NCI-H2196 treated with DMSO at 0.1 percent for 48 hours (cell line): ENCODE measurements at regions not wholly inside any gene's neighbourhood (a gene's known extent, or its start where the extent isn't known, plus 50 kb on each side); places are given as distances from the start of the nearest gene placed in this dataset.
"Not testable (repeated sequence)": the region's sequence is repeated elsewhere in the genome, so short reads cannot be mapped to it uniquely, and the experiment has no call there.

Experiments
- DNase-seq: peaks from one replicate; lab custom pipeline; 2025; ENCODE audit not compliant: unreplicated experiment; lab: John Stamatoyannopoulos, UW

GRCh38 chr6:144602523-144603180 lies 317.5 kb downstream of the UTRN start:
- DNase-seq: no peak

- DNase-seq: no peak
These were observed 320.9 kb downstream of the UTRN start for GRCh38 chr6:144606083-144606482.

DNA sequence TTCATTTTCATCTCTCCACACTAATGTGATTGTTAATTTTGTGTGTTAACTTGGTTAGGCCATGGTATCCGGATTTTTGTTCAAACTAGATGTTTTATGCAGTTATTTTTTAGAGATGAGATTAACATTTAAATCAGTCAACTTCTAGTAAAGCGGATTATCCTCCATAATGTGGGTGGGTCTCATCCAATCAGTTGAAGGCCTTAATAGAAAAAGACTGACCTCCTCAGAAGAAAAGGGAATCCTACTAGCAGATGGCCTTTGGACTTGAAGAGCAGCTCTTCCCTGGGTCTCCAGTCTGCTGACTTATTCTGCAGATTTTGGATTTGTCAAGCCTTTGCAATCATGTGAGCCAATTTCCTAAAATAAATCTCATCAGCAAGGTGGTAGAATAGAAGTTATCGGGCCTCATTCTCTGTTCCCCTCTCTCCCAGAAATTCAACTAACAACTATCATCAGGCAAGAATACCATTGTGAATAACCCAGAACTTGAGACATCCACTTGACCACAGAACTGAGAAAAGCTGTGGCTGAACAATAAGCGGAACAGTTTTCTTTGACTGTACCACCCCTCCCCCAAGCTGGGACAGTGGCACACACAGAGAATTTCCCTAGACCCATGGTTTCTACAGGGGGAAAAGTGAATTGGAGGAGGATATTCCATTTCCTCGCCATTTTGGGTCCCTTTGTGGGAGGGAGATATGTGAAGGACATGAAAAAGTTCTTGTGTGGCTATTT lies 323.0 kb downstream of the UTRN start:
- DNase-seq: no peak

DNA sequence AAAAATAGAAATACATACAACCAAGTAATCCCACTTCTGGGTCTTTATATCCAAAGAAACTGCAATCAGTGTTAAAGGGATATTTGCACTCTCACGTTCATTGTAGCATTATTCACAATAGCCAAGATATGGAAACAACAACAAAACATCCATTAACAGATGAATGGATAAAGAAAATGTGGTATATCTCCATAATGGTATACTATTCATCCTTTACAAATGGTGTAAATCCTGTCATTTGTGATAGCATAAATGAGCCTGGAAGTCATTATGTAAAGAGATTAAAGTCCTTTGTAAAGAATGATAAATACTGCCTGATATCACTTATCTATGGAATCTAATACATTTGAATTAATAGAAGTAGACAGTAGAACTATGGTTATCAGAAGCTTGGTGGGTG lies 327.7 kb downstream of the UTRN start:
- DNase-seq: no peak

- DNase-seq: no peak
These were observed 328.7 kb downstream of the UTRN start for GRCh38 chr6:144613859-144614258.

DNA sequence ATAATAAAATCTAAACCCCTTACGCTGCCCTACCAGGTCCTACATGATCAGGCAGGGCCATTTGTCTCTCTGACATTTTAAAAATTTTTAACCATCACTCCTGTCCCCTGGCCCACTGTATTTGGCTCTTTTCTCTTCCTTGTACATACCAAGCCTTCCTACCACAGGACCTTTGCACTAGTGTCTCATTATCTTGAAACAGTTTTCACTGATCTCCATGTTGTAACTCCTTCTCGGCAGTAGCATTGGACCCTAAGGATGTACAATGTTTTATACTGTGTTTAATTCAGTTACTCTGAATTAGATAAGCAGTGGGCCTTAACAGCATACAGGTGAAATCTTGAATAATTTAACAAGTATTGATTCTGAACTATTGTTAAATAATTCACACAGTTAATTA lies 330.7 kb downstream of the UTRN start:
- no peak for DNase-seq

- no peak for DNase-seq
These were observed 332.1 kb downstream of the UTRN start for GRCh38 chr6:144617191-144617590.

- no peak for DNase-seq
These were observed 332.6 kb downstream of the UTRN start for GRCh38 chr6:144617708-144618107.

DNA sequence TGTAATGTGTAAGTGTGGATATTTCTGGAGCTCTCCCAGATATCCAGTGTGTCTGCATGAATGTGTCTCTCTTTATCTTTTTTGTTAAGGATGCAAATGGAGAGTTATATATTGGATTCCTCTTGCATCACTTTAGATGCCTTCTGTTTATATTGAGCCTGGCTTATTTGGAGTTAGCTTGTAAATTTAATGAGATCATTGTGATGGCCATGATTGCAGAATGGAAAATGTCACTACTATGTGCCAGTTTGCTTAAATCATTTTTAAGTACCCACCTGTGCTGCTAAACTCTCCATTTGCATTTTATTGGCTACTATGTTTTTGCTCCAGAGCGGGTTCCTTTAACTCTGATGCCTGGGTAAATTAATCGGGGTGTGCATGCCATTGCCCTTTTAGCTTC lies 334.8 kb downstream of the UTRN start:
- DNase-seq: no peak

DNA sequence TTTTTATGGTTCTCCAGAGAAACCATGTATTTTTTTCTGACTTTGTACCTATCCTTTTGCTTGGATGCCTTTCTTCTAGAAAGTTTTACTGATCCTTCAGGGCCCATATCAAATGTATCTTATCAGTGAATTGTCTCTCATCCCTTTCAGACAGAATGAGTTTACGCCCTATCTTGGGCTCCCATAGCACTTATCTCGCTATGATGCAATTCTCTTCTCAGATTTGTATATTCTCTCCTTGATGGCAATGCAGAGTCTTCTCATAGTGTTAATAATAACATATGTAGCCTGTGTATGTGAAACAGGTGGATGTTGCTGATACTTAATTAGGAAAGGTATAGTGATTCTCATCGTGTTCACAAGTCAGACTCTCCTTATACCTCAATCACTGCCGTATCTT lies 336.2 kb downstream of the UTRN start:
- DNase-seq: no peak

DNA sequence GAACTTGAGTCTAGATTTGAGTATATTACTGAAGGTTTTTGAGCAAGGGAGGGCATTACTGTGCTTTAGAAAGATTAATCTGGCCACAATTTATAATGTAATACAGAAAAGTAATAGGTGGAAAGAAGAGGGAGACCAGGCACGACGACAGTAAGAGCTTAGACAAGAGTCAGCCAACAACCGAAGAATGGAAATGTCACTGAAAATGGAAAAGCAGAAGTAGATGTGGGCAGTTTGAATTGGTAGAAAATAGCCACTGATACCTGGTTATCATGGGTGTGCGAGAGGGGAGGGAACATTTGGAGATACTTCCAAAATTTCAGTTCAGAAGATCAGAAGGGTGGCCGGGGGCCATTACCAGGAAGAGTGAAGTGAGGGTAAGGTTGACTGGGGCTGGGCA lies 339.1 kb downstream of the UTRN start:
- DNase-seq: no peak

- DNase-seq: no peak
These were observed 339.6 kb downstream of the UTRN start for GRCh38 chr6:144624716-144625115.

GRCh38 chr6:144630857-144631256 lies 345.7 kb downstream of the UTRN start:
- no peak for DNase-seq

GRCh38 chr6:144632266-144632665 lies 347.1 kb downstream of the UTRN start:
- DNase-seq: no peak

DNA sequence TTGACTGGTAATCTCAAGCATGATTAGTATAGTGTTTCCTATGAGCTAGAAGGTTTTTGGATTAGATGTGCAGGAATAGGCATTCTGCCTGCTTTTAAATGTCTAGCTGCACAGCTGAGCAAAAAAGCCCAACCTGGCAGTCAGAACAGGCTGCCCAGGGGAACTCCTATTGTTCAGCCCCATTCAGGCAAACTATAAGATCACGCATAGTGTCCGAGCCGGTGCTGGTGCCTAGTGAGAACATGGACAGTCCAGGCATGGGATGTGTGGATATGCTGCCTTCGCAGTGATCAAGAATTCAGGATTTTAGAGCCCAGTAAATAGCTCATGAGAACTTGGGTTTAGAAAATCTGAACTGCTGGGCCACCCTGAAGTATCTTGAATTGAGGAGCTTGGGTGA lies 348.8 kb downstream of the UTRN start:
- no peak for DNase-seq

DNA sequence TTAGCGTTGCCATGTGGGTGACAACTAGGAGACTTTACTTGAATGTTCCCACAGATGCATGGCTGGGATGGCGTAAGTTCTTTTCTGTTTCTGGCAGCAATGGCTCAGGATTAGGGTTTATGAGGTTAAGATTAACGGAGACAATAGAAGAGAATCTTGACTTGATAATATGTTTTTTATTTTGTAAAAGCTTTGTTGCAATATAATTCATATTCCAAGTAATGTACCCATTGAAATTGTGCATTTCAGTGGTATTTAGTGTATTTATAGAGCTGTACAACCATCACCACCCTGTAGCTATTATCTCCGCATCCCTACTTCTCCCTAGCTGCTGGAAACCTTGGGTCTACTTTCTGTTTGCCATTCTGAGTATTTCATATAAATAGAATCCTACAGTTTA lies 349.2 kb downstream of the UTRN start:
- DNase-seq: no peak

DNA sequence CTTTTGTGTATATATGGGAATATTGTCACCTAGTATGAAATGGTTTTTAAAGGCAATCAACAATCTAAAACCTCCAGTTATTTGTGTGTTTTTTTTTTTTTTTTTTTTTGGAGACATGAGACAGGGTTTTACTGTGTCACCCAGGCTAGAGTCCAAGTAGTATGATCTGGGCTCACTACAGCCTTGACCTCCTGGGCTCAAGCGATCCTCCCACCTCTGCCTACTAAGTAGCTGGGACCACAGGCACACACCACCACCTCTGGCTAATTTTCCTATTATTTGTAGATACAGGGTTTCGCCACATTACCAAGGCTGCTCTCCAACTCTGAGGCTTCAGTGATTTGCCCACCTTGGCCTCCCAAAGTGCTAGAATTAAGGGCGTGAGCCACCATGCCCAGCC lies 349.9 kb downstream of the UTRN start:
- DNase-seq: no peak

DNA sequence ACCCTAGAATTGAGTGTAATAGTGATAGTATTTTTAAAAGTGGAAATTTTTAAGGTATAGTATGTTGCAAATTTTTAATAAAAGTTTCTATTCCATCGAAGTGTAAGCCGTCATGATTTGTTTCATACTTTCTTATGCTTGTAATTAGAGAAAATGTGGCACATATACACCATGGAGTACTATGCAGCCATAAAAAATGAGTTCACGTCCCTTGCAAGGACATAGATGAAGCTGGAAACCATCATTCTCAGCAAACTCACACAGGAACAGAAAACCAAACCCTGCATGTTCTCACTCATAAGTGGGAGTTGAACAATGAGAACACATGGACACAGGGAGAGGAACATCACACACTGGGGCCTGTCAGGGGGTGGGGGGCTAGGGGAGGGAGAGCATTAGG lies 350.9 kb downstream of the UTRN start:
- not testable (repeated sequence) for DNase-seq

DNA sequence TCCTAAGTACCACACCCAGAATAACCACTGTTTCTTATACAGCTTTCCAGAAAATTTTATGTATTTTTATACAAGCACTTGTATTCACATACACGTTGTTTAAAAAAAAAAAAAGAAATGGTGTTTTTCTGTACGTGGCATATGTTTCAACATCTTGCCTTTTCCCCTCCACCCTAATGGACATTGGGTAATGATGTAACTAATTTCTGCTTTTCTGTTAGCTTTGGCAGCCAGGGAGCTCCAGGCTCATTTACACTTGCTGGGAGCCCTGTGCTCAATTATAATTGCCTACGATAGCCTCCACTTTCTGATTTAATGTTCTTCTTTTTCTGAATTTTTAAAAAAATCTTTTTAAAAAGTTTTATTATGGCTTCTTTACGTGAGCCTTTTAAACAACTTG lies 352.4 kb downstream of the UTRN start:
- no peak for DNase-seq

DNA sequence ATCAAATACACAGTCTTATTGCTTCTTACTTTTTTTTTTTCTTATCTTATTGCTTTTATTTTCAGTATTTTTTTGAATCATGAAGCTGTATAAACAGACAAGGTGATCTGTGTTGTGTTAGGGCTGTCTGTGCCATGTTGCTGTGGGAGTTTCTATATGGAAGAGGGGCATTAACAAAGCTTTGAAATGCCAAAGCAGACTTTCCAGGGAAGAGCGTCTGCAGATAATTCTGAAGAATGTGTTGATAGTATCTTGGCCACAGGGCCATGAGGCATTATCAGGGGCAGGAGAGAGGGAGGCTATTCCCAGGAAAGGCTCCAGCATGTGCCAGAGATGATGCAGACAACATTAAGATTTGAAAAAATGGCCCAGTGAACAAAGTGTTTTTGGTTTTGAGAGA lies 354.5 kb downstream of the UTRN start:
- no peak for DNase-seq

DNA sequence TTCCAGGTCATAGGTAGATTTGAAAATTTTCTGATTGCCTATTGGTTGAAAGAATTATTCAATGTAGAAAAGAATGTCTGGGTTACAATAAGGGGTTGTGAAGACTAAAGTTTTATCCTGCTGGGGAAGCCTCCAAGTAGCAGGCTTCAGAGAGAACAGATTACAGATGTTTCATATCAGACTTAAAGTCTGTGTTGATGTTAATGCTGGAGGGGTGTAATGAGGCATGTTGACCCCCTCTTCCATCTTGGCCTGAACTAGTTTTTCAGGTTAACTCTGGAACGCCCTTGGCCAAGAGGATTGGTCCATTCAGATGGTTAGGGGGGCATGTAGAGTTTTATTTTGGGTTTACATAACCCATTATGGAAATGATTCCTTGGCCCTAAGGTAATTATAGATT lies 356.2 kb downstream of the UTRN start:
- DNase-seq: no peak

DNA sequence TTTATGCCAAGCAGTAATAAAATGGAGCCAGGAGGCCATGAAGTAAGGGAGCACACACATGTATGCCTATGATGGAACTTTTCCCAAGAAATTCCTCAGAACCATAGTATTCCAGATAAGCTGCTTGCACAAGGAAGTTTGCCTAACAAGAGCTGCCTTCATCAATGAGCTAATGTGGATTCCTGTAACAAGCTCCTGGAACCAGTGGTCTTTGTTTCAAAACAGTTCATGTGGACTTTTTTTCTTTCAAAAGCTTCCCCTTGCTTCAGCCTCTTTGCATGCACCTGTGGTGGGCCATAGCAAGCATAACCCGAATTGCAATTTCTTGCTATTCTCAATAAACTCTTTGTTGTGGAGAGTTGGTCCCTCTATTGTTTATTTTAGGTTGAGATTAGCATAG lies 359.6 kb downstream of the UTRN start:
- no peak for DNase-seq
